Uterus (tissue), 2 donors: ENCODE measurements at regions not wholly inside any gene's neighbourhood (a gene's known extent, or its start where the extent isn't known, plus 50 kb on each side); places are given as distances from the start of the nearest gene placed in this dataset.

Source experiments
- CTCF ChIP-seq, 4 experiments: fragments of 200-600 bp in 2 of 4; fragments of 450-650 bp in 2 of 4; sonication (generic) in 2 of 4; IDR thresholded peaks; one replicate each; pipeline ENCODE4 v1.5.1; 2016 to 2019; ENCODE audit warnings: antibody characterized with exemption in 4 of 4, mild to moderate bottlenecking in 2 of 4, moderate library complexity in 1 of 4
- POLR2A ChIP-seq, 2 donors: fragments of 450-650 bp; IDR thresholded peaks; one replicate each; pipeline ENCODE4 v1.6.1; 2016; ENCODE audit warnings: antibody characterized with exemption in 2 of 2, mild to moderate bottlenecking in 1 of 2, moderate library complexity in 1 of 2

DNA sequence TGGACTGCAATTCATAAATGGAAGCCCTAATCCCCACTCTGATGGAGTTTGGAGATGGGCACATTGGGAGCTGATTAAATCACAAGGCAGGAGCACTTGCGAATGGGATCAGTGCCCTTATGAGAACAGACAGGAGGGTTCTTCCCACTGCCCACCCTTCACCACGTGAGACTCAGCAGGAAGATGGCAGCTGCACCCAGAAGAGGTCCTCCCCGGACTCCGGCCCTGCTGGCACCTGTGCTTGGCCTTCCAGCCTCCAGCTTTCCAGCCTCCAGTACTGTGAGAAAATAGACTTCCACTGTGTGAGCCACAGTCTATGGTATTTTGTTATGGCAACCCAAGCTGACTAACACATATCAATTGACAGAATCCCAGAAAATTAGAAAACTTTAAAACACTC, 267.6 kb upstream of the SALL3 start:
- TF ChIP-seq CTCF (IDR thresholded peaks at IDR 0.05) = no peak
- no peak for TF ChIP-seq POLR2A (IDR thresholded peaks at IDR 0.05)
